ENCODE measurements at regions not wholly inside any gene's neighbourhood (a gene's known extent, or its start where the extent isn't known, plus 50 kb on each side); places are given as distances from the start of the nearest gene placed in this dataset.

GRCh38 chr2:204112084-204112770 lies 175.7 kb downstream of the ICOS start:
- TF ChIP-seq SP7 (tag by site-specific recombination; IDR thresholded peaks at IDR 0.05) (no peak), ZNF311 (tag by site-specific recombination; IDR thresholded peaks at IDR 0.05; ENCODE audit: borderline replicate concordance) (no peak), ZBTB21 (tag by site-specific recombination; IDR thresholded peaks at IDR 0.05) (no peak), BCL6B (tag by site-specific recombination; IDR thresholded peaks at IDR 0.05) (no peak), ZBTB17 (tag by site-specific recombination; IDR thresholded peaks at IDR 0.05) (no peak), HIC1 (tag by site-specific recombination; IDR thresholded peaks at IDR 0.05) (no peak), ZNF704 (tag by site-specific recombination; IDR thresholded peaks at IDR 0.05) (no peak), ZNF133 (tag by site-specific recombination; IDR thresholded peaks at IDR 0.05) (no peak)
- Histone ChIP-seq H3K36me3 (ENCODE audit: control insufficient read depth in 2 of 2, insufficient read depth in 1 of 2, low read length in 2 of 2) (no peaks in the 10 kb centered on the region), H3K27ac (ENCODE audit: extremely low read depth, low read depth, low read length) (no peak overlapping the region), H3K9me3 (ENCODE audit: control insufficient read depth, insufficient read depth, low read depth, low read length) (no peaks in the 10 kb centered on the region), H3K4me3 (ENCODE audit: low read depth, low read length) (no peak overlapping the region), H3K4me1 (ENCODE audit: control insufficient read depth, insufficient read depth, low read length) (peaks cover 4% of the 10 kb centered on the region)
- ChIA-PET POLR2A (no interaction called here), CTCF (interaction anchor here (0.5 to 1.6 kb wide), 3 partner anchors 64 to 576 kb away, joined by 3 read pairs; no protein-coding TSS in a partner anchor)

- ChIA-PET CTCF (interaction anchor here (0.7 to 1.6 kb wide), 2 partner anchors 26 to 90 kb away, joined by 3 read pairs; no protein-coding TSS in a partner anchor), POLR2A (no interaction called here)
- H3K36me3 ChIP-seq (ENCODE audit: control insufficient read depth in 2 of 2, insufficient read depth in 1 of 2, low read length in 2 of 2): no peaks in the 10 kb centered on the region
- no peaks in the 10 kb centered on the region for H3K9me3 ChIP-seq (ENCODE audit: control insufficient read depth, insufficient read depth, low read depth, low read length)
- H3K27ac ChIP-seq (ENCODE audit: extremely low read depth, low read depth, low read length): no peak overlapping the region
- no peak overlapping the region for H3K4me3 ChIP-seq (ENCODE audit: low read depth, low read length)
- TF ChIP-seq ZNF391 (tag by site-specific recombination; IDR thresholded peaks at IDR 0.05; ENCODE audit: borderline replicate concordance, low read depth) (no peak), HOXD13 (CRISPR knock-in tag; IDR thresholded peaks at IDR 0.05; ENCODE audit: borderline replicate concordance) (no peak), ZNF792 (tag by site-specific recombination; IDR thresholded peaks at IDR 0.05) (no peak), ZNF549 (tag by site-specific recombination; IDR thresholded peaks at IDR 0.05) (no peak), ZNF121 (tag by site-specific recombination; IDR thresholded peaks at IDR 0.05) (no peak), ZBTB48 (tag by site-specific recombination; IDR thresholded peaks at IDR 0.05) (no peak), HIC1 (tag by site-specific recombination; IDR thresholded peaks at IDR 0.05) (no peak), ZNF785 (tag by site-specific recombination; IDR thresholded peaks at IDR 0.05) (no peak), GLI4 (tag by site-specific recombination; IDR thresholded peaks at IDR 0.05) (no peak), ZNF2 (tag by site-specific recombination; IDR thresholded peaks at IDR 0.05) (no peak), ZSCAN30 (tag by site-specific recombination; IDR thresholded peaks at IDR 0.05) (no peak), ZNF146 (tag by site-specific recombination; IDR thresholded peaks at IDR 0.05) (no peak), ELK4 (IDR thresholded peaks at IDR 0.05; ENCODE audit: borderline replicate concordance, low read depth, low read length) (no peak)
- no peaks in the 10 kb centered on the region for H3K4me1 ChIP-seq (ENCODE audit: control insufficient read depth, insufficient read depth, low read length)
These were observed 178.0 kb downstream of the ICOS start for GRCh38 chr2:204114295-204115136.

All from HEK293 (cell line).